ENCODE measurements at regions not wholly inside any gene's neighbourhood (a gene's known extent, or its start where the extent isn't known, plus 50 kb on each side); places are given as distances from the start of the nearest gene placed in this dataset.
"Not testable (repeated sequence)": the region's sequence is repeated elsewhere in the genome, so short reads cannot be mapped to it uniquely, and the experiment has no call there.

- no peaks in the 10 kb centered on the region for H3K9me3 ChIP-seq (ENCODE audit: low read depth, low read length)
- no peaks in the 10 kb centered on the region for H3K27me3 ChIP-seq (ENCODE audit: insufficient read depth, low read length)
- H3K4me3 ChIP-seq (ENCODE audit: low read length), result no peak overlapping the region
- no peaks in the 10 kb centered on the region for H3K4me1 ChIP-seq (ENCODE audit: insufficient read depth, low read length)
These were observed 508.4 kb upstream of the MIR17HG start for GRCh38 chr13:90839061-90839460.

GRCh38 chr13:90846936-90847335 lies 500.6 kb upstream of the MIR17HG start:
- Histone ChIP-seq H3K4me3 (ENCODE audit: low read length) (no peak overlapping the region), H3K4me1 (ENCODE audit: insufficient read depth, low read length) (no peaks in the 10 kb centered on the region), H3K27me3 (ENCODE audit: insufficient read depth, low read length) (no peaks in the 10 kb centered on the region), H3K9me3 (ENCODE audit: low read depth, low read length) (no peaks in the 10 kb centered on the region)

GRCh38 chr13:90853666-90854065 lies 493.8 kb upstream of the MIR17HG start:
- H3K4me3 ChIP-seq (ENCODE audit: low read length); H3K27me3 ChIP-seq (ENCODE audit: insufficient read depth, low read length); H3K9me3 ChIP-seq (ENCODE audit: low read depth, low read length); H3K4me1 ChIP-seq (ENCODE audit: insufficient read depth, low read length): not testable (repeated sequence)

- H3K4me1 ChIP-seq (ENCODE audit: insufficient read depth, low read length), result no peaks in the 10 kb centered on the region
- H3K27me3 ChIP-seq (ENCODE audit: insufficient read depth, low read length), result no peaks in the 10 kb centered on the region
- H3K9me3 ChIP-seq (ENCODE audit: low read depth, low read length), result no peaks in the 10 kb centered on the region
- H3K4me3 ChIP-seq (ENCODE audit: low read length), result no peak overlapping the region
These were observed 489.6 kb upstream of the MIR17HG start for GRCh38 chr13:90857921-90858320.

GRCh38 chr13:90866006-90866405 lies 481.5 kb upstream of the MIR17HG start:
- no peaks in the 10 kb centered on the region for H3K27me3 ChIP-seq (ENCODE audit: insufficient read depth, low read length)
- H3K4me1 ChIP-seq (ENCODE audit: insufficient read depth, low read length), result no peaks in the 10 kb centered on the region
- H3K9me3 ChIP-seq (ENCODE audit: low read depth, low read length), result no peaks in the 10 kb centered on the region
- no peak overlapping the region for H3K4me3 ChIP-seq (ENCODE audit: low read length)

GRCh38 chr13:90867336-90867683 lies 480.2 kb upstream of the MIR17HG start:
- no peaks in the 10 kb centered on the region for H3K9me3 ChIP-seq (ENCODE audit: low read depth, low read length)

GRCh38 chr13:90868321-90868920 lies 479.1 kb upstream of the MIR17HG start:
- Histone ChIP-seq H3K9me3 (ENCODE audit: low read depth, low read length) (no peaks in the 10 kb centered on the region), H3K4me3 (ENCODE audit: low read length) (no peak overlapping the region), H3K27me3 (ENCODE audit: insufficient read depth, low read length) (no peaks in the 10 kb centered on the region), H3K4me1 (ENCODE audit: insufficient read depth, low read length) (no peaks in the 10 kb centered on the region)

More at GRCh38 chr13:90867336-90867683, 480.2 kb upstream of the MIR17HG start:
- Histone ChIP-seq H3K27me3 (ENCODE audit: insufficient read depth, low read length) (no peaks in the 10 kb centered on the region), H3K4me3 (ENCODE audit: low read length) (no peak overlapping the region), H3K4me1 (ENCODE audit: insufficient read depth, low read length) (no peaks in the 10 kb centered on the region)

- no peaks in the 10 kb centered on the region for H3K4me1 ChIP-seq (ENCODE audit: insufficient read depth, low read length)
These were observed 477.9 kb upstream of the MIR17HG start for GRCh38 chr13:90869580-90869979.

GRCh38 chr13:90872491-90873025 lies 474.9 kb upstream of the MIR17HG start:
- Histone ChIP-seq H3K9me3 (ENCODE audit: low read depth, low read length) (no peaks in the 10 kb centered on the region), H3K4me1 (ENCODE audit: insufficient read depth, low read length) (no peaks in the 10 kb centered on the region), H3K27me3 (ENCODE audit: insufficient read depth, low read length) (no peaks in the 10 kb centered on the region), H3K4me3 (ENCODE audit: low read length) (no peak overlapping the region)

More at GRCh38 chr13:90869580-90869979, 477.9 kb upstream of the MIR17HG start:
- H3K27me3 ChIP-seq (ENCODE audit: insufficient read depth, low read length), result no peaks in the 10 kb centered on the region
- no peak overlapping the region for H3K4me3 ChIP-seq (ENCODE audit: low read length)
- no peaks in the 10 kb centered on the region for H3K9me3 ChIP-seq (ENCODE audit: low read depth, low read length)

- H3K4me1 ChIP-seq (ENCODE audit: insufficient read depth, low read length), result no peaks in the 10 kb centered on the region
- no peaks in the 10 kb centered on the region for H3K9me3 ChIP-seq (ENCODE audit: low read depth, low read length)
These were observed 466.7 kb upstream of the MIR17HG start for GRCh38 chr13:90880790-90881189.

GRCh38 chr13:90882551-90882950 lies 464.9 kb upstream of the MIR17HG start:
- Histone ChIP-seq H3K4me1 (ENCODE audit: insufficient read depth, low read length) (no peaks in the 10 kb centered on the region), H3K27me3 (ENCODE audit: insufficient read depth, low read length) (no peaks in the 10 kb centered on the region), H3K4me3 (ENCODE audit: low read length) (no peak overlapping the region), H3K9me3 (ENCODE audit: low read depth, low read length) (no peaks in the 10 kb centered on the region)

More at GRCh38 chr13:90880790-90881189, 466.7 kb upstream of the MIR17HG start:
- Histone ChIP-seq H3K4me3 (ENCODE audit: low read length) (no peak overlapping the region), H3K27me3 (ENCODE audit: insufficient read depth, low read length) (no peaks in the 10 kb centered on the region)

GRCh38 chr13:90883592-90883991 lies 463.9 kb upstream of the MIR17HG start:
- Histone ChIP-seq H3K4me3 (ENCODE audit: low read length) (no peak overlapping the region), H3K4me1 (ENCODE audit: insufficient read depth, low read length) (no peaks in the 10 kb centered on the region), H3K27me3 (ENCODE audit: insufficient read depth, low read length) (no peaks in the 10 kb centered on the region), H3K9me3 (ENCODE audit: low read depth, low read length) (no peaks in the 10 kb centered on the region)

- H3K4me3 ChIP-seq (ENCODE audit: low read length), result no peak overlapping the region
- no peaks in the 10 kb centered on the region for H3K4me1 ChIP-seq (ENCODE audit: insufficient read depth, low read length)
- H3K27me3 ChIP-seq (ENCODE audit: insufficient read depth, low read length), result no peaks in the 10 kb centered on the region
- no peaks in the 10 kb centered on the region for H3K9me3 ChIP-seq (ENCODE audit: low read depth, low read length)
These were observed 463.4 kb upstream of the MIR17HG start for GRCh38 chr13:90884066-90884465.

GRCh38 chr13:90889906-90890834 lies 457.3 kb upstream of the MIR17HG start:
- H3K4me1 ChIP-seq (ENCODE audit: insufficient read depth, low read length), result no peaks in the 10 kb centered on the region
- H3K27me3 ChIP-seq (ENCODE audit: insufficient read depth, low read length), result no peaks in the 10 kb centered on the region
- no peak overlapping the region for H3K4me3 ChIP-seq (ENCODE audit: low read length)
- no peaks in the 10 kb centered on the region for H3K9me3 ChIP-seq (ENCODE audit: low read depth, low read length)

- Histone ChIP-seq H3K4me1 (ENCODE audit: insufficient read depth, low read length) (no peaks in the 10 kb centered on the region), H3K4me3 (ENCODE audit: low read length) (no peak overlapping the region), H3K9me3 (ENCODE audit: low read depth, low read length) (no peaks in the 10 kb centered on the region), H3K27me3 (ENCODE audit: insufficient read depth, low read length) (no peaks in the 10 kb centered on the region)
These were observed 456.2 kb upstream of the MIR17HG start for GRCh38 chr13:90891329-90891728.

Measured in mononuclear cell (primary cell).